AG04450 (cell line): ENCODE measurements at regions not wholly inside any gene's neighbourhood (a gene's known extent, or its start where the extent isn't known, plus 50 kb on each side); places are given as distances from the start of the nearest gene placed in this dataset.

Source experiments
- CTCF ChIA-PET: fragments of 300-600, 350-600 bp; formaldehyde crosslinking; extraction: SDS; loops from one replicate; lab custom pipeline; 2022; ENCODE audit warnings: antibody characterized with exemption, inconsistent platforms; lab: Charles Lee
- POLR2A ChIA-PET: fragments of 350-600 bp; formaldehyde crosslinking; extraction: SDS; loops from one replicate; lab custom pipeline; 2021; ENCODE audit warnings: antibody characterized with exemption, inconsistent platforms; lab: Yijun Ruan, JAX
- DNase-seq: peaks from one replicate; pipeline ENCODE4 v3.0.0-alpha.2; 2011; ENCODE audit warnings: low read depth, low spot score
- H3K27ac ChIP-seq: one replicate; pipeline ENCODE4 v1.5.1; 2012; ENCODE audit warnings: low read depth, low read length, control low read depth
- H3K27me3 ChIP-seq: one replicate; pipeline ENCODE4 v1.6.0; 2012; ENCODE audit warnings: low read length; ENCODE audit not compliant: control insufficient read depth, insufficient read depth
- H3K4me3 ChIP-seq: 2 replicates; pipeline ENCODE4 v1.5.1; 2011; ENCODE audit warnings: mild to moderate bottlenecking, low read depth, low read length, control low read depth
- H3K9me3 ChIP-seq: 2 replicates; pipeline ENCODE4 v1.5.1; 2012; ENCODE audit warnings: low read length; ENCODE audit not compliant: control insufficient read depth, insufficient read depth
- TF ChIP-seq, protein P1 (sequence below): IDR thresholded peaks from 2 replicates; pipeline ENCODE4 v1.5.1; 2011; ENCODE audit warnings: low read depth, low read length, control low read depth, inconsistent platforms

DNA sequence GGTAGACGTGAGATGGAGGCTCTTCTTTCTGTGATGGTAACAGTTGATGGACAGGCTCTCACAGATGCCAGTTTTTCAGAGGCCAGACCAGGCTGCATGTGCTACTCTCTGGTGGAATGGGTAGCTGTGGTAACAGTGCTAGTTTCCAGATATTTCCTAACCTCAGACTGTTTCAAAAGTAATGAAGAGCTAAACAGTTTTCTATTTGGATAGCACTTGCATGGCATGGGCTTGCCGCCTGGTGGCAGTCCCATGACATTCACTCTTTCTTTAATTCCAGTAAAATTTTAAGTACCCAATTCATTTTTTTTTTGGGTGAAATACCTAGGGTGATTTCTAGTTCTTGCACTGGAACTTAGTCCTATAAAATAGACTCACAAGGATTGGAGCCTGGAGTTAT, 220.2 kb upstream of the MAD2L1 start:
- CTCF ChIA-PET, result no interaction called here
- H3K9me3 ChIP-seq, result no peaks in the 10 kb centered on the region
- H3K27ac ChIP-seq, result no peak overlapping the region
- no peak overlapping the region for H3K4me3 ChIP-seq
- POLR2A ChIA-PET, result no interaction called here
- TF ChIP-seq, protein P1, sequence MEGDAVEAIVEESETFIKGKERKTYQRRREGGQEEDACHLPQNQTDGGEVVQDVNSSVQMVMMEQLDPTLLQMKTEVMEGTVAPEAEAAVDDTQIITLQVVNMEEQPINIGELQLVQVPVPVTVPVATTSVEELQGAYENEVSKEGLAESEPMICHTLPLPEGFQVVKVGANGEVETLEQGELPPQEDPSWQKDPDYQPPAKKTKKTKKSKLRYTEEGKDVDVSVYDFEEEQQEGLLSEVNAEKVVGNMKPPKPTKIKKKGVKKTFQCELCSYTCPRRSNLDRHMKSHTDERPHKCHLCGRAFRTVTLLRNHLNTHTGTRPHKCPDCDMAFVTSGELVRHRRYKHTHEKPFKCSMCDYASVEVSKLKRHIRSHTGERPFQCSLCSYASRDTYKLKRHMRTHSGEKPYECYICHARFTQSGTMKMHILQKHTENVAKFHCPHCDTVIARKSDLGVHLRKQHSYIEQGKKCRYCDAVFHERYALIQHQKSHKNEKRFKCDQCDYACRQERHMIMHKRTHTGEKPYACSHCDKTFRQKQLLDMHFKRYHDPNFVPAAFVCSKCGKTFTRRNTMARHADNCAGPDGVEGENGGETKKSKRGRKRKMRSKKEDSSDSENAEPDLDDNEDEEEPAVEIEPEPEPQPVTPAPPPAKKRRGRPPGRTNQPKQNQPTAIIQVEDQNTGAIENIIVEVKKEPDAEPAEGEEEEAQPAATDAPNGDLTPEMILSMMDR, result no peak
- DNase-seq, result no peak
- H3K27me3 ChIP-seq, result no peaks in the 10 kb centered on the region

DNA sequence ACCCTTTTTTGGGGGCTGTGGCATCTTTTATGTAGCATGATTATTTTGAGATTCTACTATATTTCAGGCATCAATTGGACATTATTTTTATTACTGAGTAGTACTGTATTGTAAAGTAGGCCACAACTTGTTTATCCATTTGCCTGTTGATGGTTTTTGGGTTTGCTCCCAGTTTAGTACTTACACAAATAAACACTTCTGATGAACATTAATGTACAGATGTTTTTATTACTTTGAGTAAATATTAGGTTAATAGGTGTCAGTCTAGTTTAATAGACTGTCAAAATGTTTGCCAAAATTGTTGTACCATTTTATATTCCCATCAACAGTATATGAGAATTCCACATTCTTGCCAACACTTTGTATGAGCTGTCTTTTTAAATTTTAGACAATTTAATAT, 214.9 kb upstream of the MAD2L1 start:
- Histone ChIP-seq H3K4me3 (no peak overlapping the region), H3K27ac (no peak overlapping the region), H3K9me3 (no peaks in the 10 kb centered on the region), H3K27me3 (no peaks in the 10 kb centered on the region)
- DNase-seq, result no peak
- ChIA-PET CTCF (no interaction called here), POLR2A (no interaction called here)
- TF ChIP-seq, protein P1, result no peak

DNA sequence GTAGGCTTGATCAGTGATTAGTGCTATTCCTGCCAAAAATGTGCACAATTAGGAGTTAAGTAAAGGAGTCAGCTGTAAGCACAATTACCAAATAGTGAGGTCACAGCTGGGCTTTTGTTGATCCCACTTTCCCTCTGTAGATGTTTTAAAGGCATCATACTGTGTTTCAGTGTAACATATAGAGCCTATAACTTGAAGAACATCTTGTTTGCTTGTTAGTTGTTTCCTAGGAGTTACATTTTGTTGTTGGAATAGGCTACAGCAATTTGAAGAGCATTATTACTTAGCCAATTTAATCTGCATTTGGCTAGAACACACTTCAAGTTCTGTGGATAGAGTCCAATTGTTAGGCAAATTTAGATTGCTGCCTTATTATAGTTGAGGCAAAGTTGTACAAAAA, 210.7 kb upstream of the MAD2L1 start:
- TF ChIP-seq, protein P1, result no peak
- ChIA-PET POLR2A (no interaction called here), CTCF (no interaction called here)

DNA sequence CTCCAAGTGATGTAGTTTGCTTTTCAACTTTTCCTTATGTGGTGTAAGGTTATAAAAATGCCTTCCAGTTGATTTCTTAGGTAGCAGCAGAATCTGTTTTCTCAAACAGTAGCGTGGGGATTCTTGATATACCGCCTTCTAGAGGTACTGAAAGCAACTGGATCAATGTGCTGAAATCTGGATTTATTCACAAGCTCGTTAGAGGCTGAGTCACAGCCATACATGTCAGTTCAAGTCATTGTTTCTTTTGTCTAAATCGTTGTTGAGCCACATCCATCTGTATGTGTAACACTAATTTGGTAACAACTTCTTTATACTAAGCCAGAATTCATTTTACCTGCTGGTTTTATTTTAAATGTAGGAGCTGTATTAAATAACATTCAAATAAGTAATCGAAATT, 200.0 kb upstream of the MAD2L1 start:
- Histone ChIP-seq H3K4me3 (no peak overlapping the region), H3K27me3 (no peaks in the 10 kb centered on the region), H3K9me3 (no peaks in the 10 kb centered on the region), H3K27ac (no peak overlapping the region)
- DNase-seq, result no peak
- CTCF ChIA-PET, result no interaction called here
- TF ChIP-seq, protein P1, result no peak
- POLR2A ChIA-PET, result no interaction called here

More for the DNA sequence above, 210.7 kb upstream of the MAD2L1 start:
- no peaks in the 10 kb centered on the region for H3K9me3 ChIP-seq
- no peak for DNase-seq
- H3K27me3 ChIP-seq, result no peaks in the 10 kb centered on the region
- H3K4me3 ChIP-seq, result no peak overlapping the region
- H3K27ac ChIP-seq, result no peak overlapping the region

DNA sequence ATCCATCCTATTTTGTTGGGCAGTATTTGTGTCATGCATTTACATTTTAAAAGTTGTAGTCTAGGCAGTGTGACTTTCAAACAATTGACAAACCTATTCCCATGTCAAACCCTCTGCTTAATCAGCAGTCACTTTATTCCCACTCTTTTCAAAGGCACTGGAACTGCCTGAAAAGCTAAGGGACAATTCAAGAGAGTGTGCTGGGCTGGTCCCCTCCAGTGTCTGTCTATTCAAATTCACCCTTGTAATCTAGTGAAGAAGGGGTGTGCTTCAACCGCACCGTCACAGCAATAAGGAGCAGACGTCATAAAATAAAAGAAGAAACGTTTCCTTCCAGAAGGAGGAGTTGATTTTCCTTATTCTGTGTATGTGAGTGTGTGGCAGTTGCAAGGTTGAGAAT, 197.0 kb upstream of the MAD2L1 start:
- Histone ChIP-seq H3K27me3 (no peaks in the 10 kb centered on the region), H3K9me3 (no peaks in the 10 kb centered on the region), H3K27ac (no peak overlapping the region), H3K4me3 (no peak overlapping the region)
- ChIA-PET POLR2A (no interaction called here), CTCF (no interaction called here)
- TF ChIP-seq, protein P1, result no peak
- no peak for DNase-seq
